OCI-LY7 (cell line): ENCODE measurements at regions not wholly inside any gene's neighbourhood (a gene's known extent, or its start where the extent isn't known, plus 50 kb on each side); places are given as distances from the start of the nearest gene placed in this dataset.

Experiments
- EZH2phosphoT487 ChIP-seq: fragments of 200-600 bp; sonication (generic); IDR thresholded peaks from 2 replicates; pipeline ENCODE4 v1.6.1; 2018; ENCODE audit warnings: low read depth, borderline replicate concordance, mild to moderate bottlenecking, mixed run types, antibody characterized with exemption, low read length, moderate library complexity, mixed read lengths
- TF ChIP-seq, protein P1 (sequence below): fragments of 200-600 bp; sonication (generic); conservative IDR thresholded peaks from 2 replicates; pipeline ENCODE4 v1.5.1; 2014; ENCODE audit warnings: mild to moderate bottlenecking, antibody characterized with exemption, low read length, moderate library complexity, mixed read lengths

DNA sequence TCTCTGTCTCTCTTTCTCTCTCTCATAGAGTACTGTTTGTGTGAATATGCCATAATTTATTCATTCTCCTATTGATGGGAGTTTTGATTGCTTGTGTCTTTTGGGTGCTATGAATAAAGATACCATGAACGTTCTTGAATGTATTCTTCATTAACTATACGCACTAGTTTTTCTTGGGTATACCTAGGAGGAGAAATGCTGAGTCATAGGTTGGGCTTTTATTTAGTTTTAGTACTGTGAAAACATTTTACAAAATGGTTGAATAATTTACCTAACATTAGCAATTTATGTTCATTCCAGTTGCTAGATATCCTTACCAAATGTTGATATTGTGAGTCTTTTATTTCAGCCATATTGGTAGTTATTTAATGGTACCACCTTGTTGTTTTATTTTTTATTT lies 192.5 kb downstream of the NPR3 start:
- TF ChIP-seq, protein P1, sequence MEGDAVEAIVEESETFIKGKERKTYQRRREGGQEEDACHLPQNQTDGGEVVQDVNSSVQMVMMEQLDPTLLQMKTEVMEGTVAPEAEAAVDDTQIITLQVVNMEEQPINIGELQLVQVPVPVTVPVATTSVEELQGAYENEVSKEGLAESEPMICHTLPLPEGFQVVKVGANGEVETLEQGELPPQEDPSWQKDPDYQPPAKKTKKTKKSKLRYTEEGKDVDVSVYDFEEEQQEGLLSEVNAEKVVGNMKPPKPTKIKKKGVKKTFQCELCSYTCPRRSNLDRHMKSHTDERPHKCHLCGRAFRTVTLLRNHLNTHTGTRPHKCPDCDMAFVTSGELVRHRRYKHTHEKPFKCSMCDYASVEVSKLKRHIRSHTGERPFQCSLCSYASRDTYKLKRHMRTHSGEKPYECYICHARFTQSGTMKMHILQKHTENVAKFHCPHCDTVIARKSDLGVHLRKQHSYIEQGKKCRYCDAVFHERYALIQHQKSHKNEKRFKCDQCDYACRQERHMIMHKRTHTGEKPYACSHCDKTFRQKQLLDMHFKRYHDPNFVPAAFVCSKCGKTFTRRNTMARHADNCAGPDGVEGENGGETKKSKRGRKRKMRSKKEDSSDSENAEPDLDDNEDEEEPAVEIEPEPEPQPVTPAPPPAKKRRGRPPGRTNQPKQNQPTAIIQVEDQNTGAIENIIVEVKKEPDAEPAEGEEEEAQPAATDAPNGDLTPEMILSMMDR, result no peak
- no peak for TF ChIP-seq EZH2phosphoT487
